ENCODE measurements at regions not wholly inside any gene's neighbourhood (a gene's known extent, or its start where the extent isn't known, plus 50 kb on each side); places are given as distances from the start of the nearest gene placed in this dataset.

DNA sequence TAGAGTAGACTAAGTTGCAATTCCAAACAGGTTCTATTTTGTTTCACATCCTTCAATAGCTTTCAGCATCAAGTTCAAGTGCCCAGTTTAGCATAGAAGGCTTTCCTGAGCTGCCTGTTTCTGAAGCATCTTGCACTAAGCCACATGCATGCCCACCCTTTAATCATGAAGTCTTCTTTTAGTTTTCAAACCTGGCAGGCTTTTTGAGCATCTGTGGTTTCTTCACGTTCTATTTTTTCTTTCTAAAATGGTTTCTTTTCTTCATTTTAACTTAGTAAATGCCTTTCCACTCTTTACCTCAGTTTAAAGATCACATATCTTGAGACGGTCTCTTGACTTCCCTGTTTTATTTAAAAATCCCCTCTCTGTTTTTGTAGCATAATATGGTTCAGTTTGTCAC, 360.1 kb downstream of the MAN2A1 start:
- Mint-ChIP-seq H3K36me3 (ENCODE audit: insufficient read depth) (no peaks in the 10 kb centered on the region), H3K27me3 (ENCODE audit: low read depth) (no peaks in the 10 kb centered on the region), H3K4me3 (no peak overlapping the region), H3K9me3 (peaks cover 3% of the 10 kb centered on the region), H3K4me1 (ENCODE audit: low read depth) (peaks cover 20% of the 10 kb centered on the region)
- no peak for ATAC-seq
- DNase-seq = no peak

DNA sequence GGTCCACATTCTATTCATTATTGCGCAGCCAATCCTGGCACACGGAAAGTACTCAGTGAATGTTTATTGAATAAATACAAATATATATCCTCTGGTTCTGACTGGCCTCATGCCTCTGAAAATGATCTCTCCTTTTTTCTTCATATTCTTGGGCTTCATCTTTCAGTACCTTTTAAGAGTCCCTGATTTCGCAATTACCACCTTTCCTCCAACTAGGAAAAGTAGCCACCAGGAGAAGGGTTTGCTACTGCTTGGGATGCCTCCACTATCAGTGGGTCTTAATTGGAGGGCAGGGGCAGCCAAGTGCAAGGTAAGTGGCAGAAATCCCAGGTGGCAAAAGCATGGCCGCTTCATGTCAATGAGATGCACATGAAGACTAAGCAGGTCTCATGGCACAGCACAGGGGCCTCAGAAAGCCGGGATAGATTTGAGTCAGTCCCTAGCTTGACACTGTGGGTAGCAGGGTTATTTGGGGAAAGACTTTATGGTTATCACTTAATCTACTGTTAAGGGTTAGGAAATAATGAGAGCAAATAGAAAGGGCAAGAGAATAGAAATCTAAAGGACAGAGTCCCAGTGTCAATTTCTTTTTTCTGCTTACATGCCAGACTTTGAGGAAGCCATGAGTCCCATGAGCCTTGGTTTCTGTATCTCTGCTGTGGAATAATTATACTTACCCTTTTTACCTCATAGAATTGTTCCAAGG, 361.1 kb downstream of the MAN2A1 start:
- H3K4me3 Mint-ChIP-seq = no peak overlapping the region
- H3K36me3 Mint-ChIP-seq (ENCODE audit: insufficient read depth) = no peaks in the 10 kb centered on the region
- H3K27me3 Mint-ChIP-seq (ENCODE audit: low read depth) = no peaks in the 10 kb centered on the region
- DNase-seq (no peak), ATAC-seq (no peak)
- H3K4me1 Mint-ChIP-seq (ENCODE audit: low read depth) = peaks cover 30% of the 10 kb centered on the region
- no peaks in the 10 kb centered on the region for H3K9me3 Mint-ChIP-seq

DNA sequence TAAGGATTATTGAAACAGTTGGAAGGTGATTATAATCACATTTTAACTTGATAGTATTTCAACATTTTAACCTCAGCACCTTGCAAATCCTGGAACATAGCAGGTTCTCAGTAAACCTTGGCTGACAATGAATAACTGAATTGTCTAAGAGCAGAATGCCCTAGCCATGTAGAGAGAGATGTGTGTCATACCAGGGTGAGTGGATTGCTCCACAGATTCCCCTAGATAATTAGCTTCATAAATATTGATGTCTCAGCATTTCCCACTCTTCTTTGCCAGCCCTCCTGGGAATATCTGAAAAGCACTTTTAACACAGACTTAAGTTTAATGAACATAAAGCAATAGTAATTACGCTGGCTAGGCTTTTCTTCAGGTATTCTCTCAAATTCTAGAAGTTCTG, 363.5 kb downstream of the MAN2A1 start:
- Mint-ChIP-seq H3K4me3 (no peak overlapping the region), H3K27me3 (ENCODE audit: low read depth) (no peaks in the 10 kb centered on the region), H3K4me1 (ENCODE audit: low read depth) (peaks cover 36% of the 10 kb centered on the region), H3K9me3 (no peaks in the 10 kb centered on the region), H3K36me3 (ENCODE audit: insufficient read depth) (no peaks in the 10 kb centered on the region)
- no peak for DNase-seq
- ATAC-seq = no peak

DNA sequence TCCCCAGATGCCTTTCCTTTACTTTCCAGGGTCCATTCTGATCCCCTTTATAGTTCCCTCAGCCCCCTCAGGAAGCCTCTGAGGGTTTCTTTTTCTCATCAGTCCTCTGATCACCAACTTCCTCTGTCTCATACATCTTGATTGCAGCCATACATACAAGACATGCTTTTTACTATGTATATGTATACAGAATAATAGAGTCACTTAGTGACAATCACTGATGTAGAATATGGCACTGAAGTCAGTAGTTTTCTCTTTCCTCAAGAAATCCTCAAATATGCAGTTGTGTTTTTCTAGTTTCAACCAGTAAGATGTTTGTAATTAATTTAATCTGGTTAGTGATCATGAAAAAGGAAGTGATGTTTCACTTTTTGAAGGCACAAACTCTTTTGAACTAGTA, 364.1 kb downstream of the MAN2A1 start:
- ATAC-seq (peak; percentile 51 to 64), DNase-seq (no peak)
- Mint-ChIP-seq H3K4me3 (peak overlapping the region; percentile 25), H3K4me1 (ENCODE audit: low read depth) (peaks cover 36% of the 10 kb centered on the region), H3K9me3 (no peaks in the 10 kb centered on the region), H3K27me3 (ENCODE audit: low read depth) (no peaks in the 10 kb centered on the region), H3K36me3 (ENCODE audit: insufficient read depth) (no peaks in the 10 kb centered on the region)

DNA sequence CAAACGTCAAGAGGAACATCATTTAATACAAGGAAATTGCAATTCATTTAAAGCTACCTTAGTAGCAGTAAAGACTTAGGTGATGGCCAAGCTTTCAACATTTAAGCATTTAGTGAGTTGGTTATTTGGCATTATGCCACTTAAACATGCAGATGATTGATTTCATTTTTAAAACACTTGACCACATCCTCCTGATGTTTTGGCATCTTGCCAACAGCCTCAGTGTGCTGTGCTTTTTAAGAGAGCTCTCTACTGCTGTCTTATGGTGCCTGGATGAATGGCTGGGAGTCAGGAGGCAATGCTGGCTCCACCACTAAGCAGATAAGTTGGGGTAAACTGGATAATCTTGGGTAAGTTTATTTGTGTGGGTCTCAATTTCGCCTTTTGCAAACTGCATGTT, 364.5 kb downstream of the MAN2A1 start:
- Mint-ChIP-seq H3K4me3 (peak overlapping the region; percentile 25), H3K27me3 (ENCODE audit: low read depth) (no peaks in the 10 kb centered on the region), H3K9me3 (no peaks in the 10 kb centered on the region), H3K4me1 (ENCODE audit: low read depth) (peaks cover 36% of the 10 kb centered on the region), H3K36me3 (ENCODE audit: insufficient read depth) (no peaks in the 10 kb centered on the region)
- DNase-seq (peak; percentile 44), ATAC-seq (peak; percentile 74 to 86)

DNA sequence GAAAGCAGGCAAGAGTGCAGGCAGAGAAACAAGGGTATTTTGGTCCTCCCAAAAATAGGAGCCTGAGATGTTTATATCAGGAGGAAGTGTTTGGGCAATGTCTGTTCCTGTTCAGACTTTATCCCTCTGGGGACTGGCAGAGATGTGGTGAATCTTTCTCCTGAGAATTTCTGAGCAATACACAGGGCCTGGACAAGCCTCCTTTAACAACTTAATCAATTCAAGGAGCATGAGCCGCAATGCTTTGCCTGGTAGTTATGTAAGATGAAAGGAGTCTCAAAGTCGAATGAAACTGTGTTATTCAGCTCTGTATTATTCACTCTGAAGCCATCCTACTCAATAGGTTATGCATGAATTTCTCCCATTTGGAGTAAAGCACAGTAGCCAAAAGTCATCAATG, 365.6 kb downstream of the MAN2A1 start:
- Mint-ChIP-seq H3K36me3 (ENCODE audit: insufficient read depth) (no peaks in the 10 kb centered on the region), H3K9me3 (no peaks in the 10 kb centered on the region), H3K4me3 (no peak overlapping the region), H3K4me1 (ENCODE audit: low read depth) (peaks cover 34% of the 10 kb centered on the region), H3K27me3 (ENCODE audit: low read depth) (no peaks in the 10 kb centered on the region)
- ATAC-seq = peak in 1 of 2 donors; percentile 17
- DNase-seq = no peak

DNA sequence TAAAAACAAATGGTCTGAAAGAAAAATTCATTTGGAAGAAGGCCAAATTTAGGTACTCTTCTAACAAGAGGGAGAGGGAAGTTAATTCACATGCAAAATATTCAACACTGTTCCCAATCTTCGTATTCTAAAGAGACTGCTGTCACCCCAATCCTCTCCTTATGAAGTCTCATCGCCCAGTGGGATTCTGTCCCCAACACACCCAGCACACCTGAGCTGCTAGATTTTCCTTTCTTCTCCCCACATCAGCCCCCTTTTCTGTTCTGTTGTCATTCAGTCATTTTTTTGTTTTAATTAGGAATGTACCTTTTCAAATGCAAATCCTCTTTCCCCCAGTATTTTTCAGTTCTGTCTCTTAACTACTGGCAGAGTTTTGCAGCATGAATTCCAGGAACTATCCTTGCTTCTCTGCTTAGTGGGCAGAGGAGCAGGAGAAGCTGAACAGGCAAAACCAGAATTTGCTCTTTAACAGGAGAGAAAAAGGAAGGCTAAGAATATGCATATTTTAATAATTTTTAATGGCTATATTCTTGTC, 366.9 kb downstream of the MAN2A1 start:
- H3K9me3 Mint-ChIP-seq = no peaks in the 10 kb centered on the region
- DNase-seq (no peak), ATAC-seq (no peak)
- H3K4me3 Mint-ChIP-seq = no peak overlapping the region
- no peaks in the 10 kb centered on the region for H3K27me3 Mint-ChIP-seq (ENCODE audit: low read depth)
- peaks cover 34% of the 10 kb centered on the region for H3K4me1 Mint-ChIP-seq (ENCODE audit: low read depth)
- no peaks in the 10 kb centered on the region for H3K36me3 Mint-ChIP-seq (ENCODE audit: insufficient read depth)

DNA sequence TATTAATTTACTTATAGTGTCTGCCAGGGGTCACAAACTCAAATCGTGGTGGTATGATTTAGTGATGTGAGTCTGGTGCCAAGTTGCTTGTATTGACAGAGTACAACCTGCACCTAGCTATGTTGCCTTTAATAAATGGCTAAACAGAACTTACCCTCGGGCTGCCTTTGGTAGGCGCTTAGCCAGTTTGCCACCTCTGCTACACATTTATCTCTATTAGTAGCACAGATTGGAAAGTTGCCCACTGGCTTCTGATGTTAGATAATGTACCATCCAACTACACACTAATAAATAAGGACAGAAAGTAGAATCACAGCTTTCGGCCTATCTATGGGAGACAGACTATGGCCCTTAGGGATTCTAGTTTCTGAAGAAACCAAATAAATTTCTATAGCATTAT, 368.4 kb downstream of the MAN2A1 start:
- Mint-ChIP-seq H3K4me1 (ENCODE audit: low read depth) (peaks cover 32% of the 10 kb centered on the region), H3K36me3 (ENCODE audit: insufficient read depth) (no peaks in the 10 kb centered on the region), H3K4me3 (no peak overlapping the region), H3K27me3 (ENCODE audit: low read depth) (no peaks in the 10 kb centered on the region), H3K9me3 (no peaks in the 10 kb centered on the region)
- ATAC-seq (no peak), DNase-seq (no peak)

DNA sequence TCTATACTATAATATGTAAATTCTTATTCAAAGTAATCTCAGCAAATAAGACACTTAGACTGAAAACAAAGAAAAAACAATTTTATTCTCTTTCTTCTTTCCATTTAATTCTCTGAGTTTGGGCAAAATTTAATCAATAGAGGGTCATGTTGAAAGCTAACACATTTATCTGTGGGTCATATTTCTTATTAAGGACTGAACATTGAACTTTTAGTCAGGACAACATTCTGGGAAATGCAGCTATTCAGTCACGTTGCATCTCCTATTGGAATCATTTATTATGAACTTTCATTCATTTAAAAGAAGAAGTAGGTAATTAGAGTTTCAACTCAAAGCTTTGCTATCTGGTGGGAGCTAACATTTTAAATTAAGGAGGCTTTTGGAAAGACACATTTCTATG, 372.5 kb downstream of the MAN2A1 start:
- Mint-ChIP-seq H3K4me3 (no peak overlapping the region), H3K9me3 (no peaks in the 10 kb centered on the region), H3K4me1 (ENCODE audit: low read depth) (peaks cover 17% of the 10 kb centered on the region), H3K36me3 (ENCODE audit: insufficient read depth) (no peaks in the 10 kb centered on the region), H3K27me3 (ENCODE audit: low read depth) (no peaks in the 10 kb centered on the region)
- DNase-seq (no peak), ATAC-seq (no peak)

DNA sequence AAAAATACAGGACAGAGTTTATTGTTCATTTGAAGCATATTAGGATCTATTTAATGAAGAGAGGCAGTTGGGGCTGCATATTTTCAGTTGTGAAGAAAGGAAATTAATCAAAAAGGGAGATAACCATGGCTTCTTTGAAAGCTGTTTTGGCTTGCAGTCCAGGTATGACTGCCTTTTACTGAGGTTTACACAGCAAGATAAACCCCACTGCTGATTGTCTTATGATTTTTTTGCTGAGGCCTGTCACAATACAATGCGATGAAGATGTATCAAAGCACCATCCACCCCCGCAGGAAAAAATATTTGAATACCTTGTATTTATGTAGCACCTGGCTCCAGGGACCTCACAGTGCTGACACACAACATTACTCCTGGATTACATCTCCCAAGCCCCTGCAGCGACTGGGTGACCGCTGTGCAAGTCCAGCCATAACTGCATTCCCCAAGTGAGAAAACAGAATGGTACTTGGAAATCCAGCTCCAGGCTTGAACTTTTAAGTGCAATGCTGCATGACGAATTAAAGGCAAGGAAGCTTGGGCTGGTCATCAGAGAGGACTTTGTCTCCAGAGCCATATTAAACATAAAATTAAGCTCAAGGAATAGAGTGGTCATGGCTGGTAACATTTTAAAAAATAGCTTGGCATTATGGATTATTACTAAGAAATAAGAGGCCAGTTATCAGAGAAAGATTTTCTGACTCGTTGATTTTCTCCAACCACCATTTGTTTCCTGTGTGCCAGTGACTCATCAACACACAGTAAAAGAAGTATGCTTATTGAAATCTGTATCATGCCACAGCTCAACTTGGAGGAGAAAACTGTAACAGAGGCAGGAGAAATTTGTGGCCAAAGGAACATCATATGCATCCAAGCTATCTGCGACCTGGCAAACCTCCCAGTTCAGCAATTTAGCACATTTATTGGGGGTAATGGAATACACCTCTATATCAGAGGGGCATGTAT, 374.2 kb downstream of the MAN2A1 start:
- Mint-ChIP-seq H3K36me3 (ENCODE audit: insufficient read depth) (peaks cover 2% of the 10 kb centered on the region), H3K4me3 (no peak overlapping the region), H3K9me3 (peaks cover 8% of the 10 kb centered on the region), H3K27me3 (ENCODE audit: low read depth) (no peaks in the 10 kb centered on the region), H3K4me1 (ENCODE audit: low read depth) (peaks cover 21% of the 10 kb centered on the region)
- DNase-seq (no peak), ATAC-seq (peak; percentile 78 to 80)

DNA sequence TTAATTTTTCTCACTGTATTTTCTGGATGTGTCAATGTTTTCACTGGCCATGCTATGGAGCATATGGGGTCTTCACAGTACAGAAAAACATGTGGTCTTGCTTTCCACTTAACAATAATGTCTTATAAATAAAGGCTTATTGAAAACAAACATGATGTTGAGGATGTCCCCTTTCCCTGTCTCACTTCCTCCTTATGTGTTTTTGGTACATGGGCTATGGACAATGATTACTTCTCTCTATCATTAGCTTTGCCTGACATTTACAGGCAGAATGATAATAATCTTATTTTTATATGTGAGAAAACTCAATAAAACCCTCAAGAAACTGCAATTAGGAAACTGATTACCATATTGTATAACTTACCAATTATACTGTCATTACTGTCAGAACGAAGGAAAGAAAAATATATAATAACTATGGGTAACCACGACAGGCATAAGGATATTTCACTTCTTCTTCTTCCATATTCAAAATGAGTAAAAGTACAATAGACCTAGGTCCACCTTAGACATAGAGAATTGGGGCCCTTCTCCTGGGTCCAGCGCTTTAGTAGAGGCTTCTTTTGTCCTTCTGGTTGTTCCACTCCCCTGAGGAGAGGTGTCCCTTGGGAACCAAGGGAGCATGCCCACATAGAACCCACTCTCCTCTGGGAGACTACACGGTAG, 375.0 kb downstream of the MAN2A1 start:
- no peak for DNase-seq
- Mint-ChIP-seq H3K27me3 (ENCODE audit: low read depth) (no peaks in the 10 kb centered on the region), H3K36me3 (ENCODE audit: insufficient read depth) (peaks cover 2% of the 10 kb centered on the region), H3K4me1 (ENCODE audit: low read depth) (peaks cover 21% of the 10 kb centered on the region), H3K4me3 (no peak overlapping the region), H3K9me3 (peaks cover 13% of the 10 kb centered on the region)
- ATAC-seq = no peak

DNA sequence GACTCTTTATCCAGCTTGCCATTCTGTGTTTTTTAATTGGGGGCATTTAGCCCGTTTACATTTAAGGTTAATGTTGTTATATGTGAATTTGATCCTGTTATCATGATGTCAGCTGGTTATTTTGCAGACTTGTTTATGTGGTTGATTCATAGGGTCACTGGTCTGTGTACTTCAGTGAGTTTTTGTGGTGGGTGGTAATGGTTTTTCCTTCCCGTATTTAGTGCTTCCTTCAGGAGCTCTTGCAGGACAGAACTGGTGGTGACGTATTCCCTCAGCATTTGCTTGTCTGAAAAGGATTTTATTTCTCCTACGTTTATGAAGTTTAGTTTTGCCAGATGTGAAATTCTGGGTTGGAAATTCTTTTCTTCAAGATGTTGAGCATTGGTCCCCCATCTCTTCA, 381.1 kb downstream of the MAN2A1 start:
- H3K9me3 Mint-ChIP-seq = peaks cover 48% of the 10 kb centered on the region
- ATAC-seq = no peak
- H3K27me3 Mint-ChIP-seq (ENCODE audit: low read depth) = no peaks in the 10 kb centered on the region
- no peak overlapping the region for H3K4me3 Mint-ChIP-seq
- H3K36me3 Mint-ChIP-seq (ENCODE audit: insufficient read depth) = peaks cover 2% of the 10 kb centered on the region
- no peak for DNase-seq
- H3K4me1 Mint-ChIP-seq (ENCODE audit: low read depth) = peaks cover 5% of the 10 kb centered on the region

DNA sequence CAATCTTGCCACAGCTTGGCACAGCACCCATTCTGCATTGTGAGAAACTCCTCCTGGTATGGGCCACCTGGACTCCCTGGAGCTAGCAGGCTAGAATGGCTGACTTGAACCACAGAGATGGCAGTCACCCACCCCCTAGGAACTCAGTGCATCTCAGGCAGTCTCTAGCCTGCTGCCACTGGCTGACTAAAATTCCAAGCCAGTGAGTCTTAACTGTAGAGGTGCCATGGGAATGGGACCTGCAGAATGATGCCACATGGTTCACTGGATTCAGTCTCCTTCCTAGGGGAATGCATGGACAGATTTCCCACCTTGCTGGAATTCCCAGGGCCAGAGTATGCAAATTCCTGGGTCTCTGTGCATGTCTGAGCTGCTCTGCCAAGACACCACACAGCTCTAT, 382.9 kb downstream of the MAN2A1 start:
- Mint-ChIP-seq H3K27me3 (ENCODE audit: low read depth) (peaks cover 2% of the 10 kb centered on the region), H3K36me3 (ENCODE audit: insufficient read depth) (peaks cover 4% of the 10 kb centered on the region)

DNA sequence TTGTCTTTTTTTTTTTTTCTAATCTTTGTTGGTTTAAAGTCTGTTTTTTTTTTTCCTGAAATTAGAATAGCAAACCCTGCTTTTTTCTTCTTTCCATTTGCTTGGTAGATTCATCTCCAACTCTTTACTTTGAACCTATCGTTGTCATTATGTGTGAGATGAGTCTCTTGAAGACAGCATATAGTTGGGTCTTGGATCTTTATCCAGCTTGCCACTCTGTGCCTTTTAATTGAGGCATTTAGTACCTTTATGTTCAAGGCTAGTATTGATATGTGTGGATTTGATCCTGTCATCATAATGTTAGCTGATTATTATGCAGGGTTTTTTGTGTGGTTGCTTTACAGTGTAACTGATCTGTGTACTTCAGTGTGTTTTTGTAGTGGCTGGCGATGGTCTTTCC, 383.8 kb downstream of the MAN2A1 start:
- no peak for ATAC-seq
- DNase-seq = no peak
- H3K36me3 Mint-ChIP-seq (ENCODE audit: insufficient read depth) = peaks cover 4% of the 10 kb centered on the region
- H3K27me3 Mint-ChIP-seq (ENCODE audit: low read depth) = peaks cover 2% of the 10 kb centered on the region
- H3K9me3 Mint-ChIP-seq = peaks cover 42% of the 10 kb centered on the region
- H3K4me3 Mint-ChIP-seq = no peak overlapping the region
- no peaks in the 10 kb centered on the region for H3K4me1 Mint-ChIP-seq (ENCODE audit: low read depth)

More for the DNA sequence above, 382.9 kb downstream of the MAN2A1 start:
- H3K4me3 Mint-ChIP-seq = no peak overlapping the region
- no peaks in the 10 kb centered on the region for H3K4me1 Mint-ChIP-seq (ENCODE audit: low read depth)
- peaks cover 48% of the 10 kb centered on the region for H3K9me3 Mint-ChIP-seq
- DNase-seq (no peak), ATAC-seq (no peak)

Data from activated T-cell treated with anti-CD3 and anti-CD28 coated beads, Interleukin-2, amount 50 U/mL, for 4 hours (primary cell).